ENCODE measurements at regions not wholly inside any gene's neighbourhood (a gene's known extent, or its start where the extent isn't known, plus 50 kb on each side); places are given as distances from the start of the nearest gene placed in this dataset.

DNA sequence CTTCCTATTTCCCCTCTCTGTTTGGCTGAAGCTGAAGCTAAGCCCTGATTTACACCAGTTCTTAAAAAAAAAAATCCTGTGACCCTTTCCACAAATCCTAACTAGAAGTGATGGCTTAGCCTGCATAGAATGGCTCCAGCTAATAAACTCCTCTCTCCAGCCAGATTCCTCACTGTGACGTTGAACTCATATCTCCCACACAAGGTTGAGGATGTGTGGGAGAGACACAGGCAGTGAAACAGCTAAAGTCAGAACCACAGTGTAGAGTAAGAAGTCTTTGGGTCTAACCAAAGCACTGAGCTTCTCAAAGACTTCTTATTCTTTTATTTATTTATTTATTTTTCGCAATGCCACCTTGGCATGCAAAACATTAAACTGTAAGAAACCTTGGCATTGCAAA, 268.3 kb downstream of the SNX13 start:
- ChIA-PET CTCF (interaction anchor here (0.6 to 0.7 kb wide), 2 partner anchors 622 to 811 kb away, joined by 3 to 4 read pairs; no protein-coding TSS in a partner anchor), POLR2A (no interaction called here)
- DNase-seq (ENCODE audit: extremely low spot score): no peak
- no peak for TF ChIP-seq L3MBTL2 (conservative IDR thresholded peaks at IDR 0.05)
- TF ChIP-seq CTBP1 (IDR thresholded peaks at IDR 0.05; ENCODE audit: borderline replicate concordance): no peak
- no peak for TF ChIP-seq ARNT (IDR thresholded peaks at IDR 0.05)
- TF ChIP-seq, protein P1, sequence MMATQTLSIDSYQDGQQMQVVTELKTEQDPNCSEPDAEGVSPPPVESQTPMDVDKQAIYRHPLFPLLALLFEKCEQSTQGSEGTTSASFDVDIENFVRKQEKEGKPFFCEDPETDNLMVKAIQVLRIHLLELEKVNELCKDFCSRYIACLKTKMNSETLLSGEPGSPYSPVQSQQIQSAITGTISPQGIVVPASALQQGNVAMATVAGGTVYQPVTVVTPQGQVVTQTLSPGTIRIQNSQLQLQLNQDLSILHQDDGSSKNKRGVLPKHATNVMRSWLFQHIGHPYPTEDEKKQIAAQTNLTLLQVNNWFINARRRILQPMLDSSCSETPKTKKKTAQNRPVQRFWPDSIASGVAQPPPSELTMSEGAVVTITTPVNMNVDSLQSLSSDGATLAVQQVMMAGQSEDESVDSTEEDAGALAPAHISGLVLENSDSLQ (IDR thresholded peaks at IDR 0.05): no peak
- TF ChIP-seq TARDBP (IDR thresholded peaks at IDR 0.05): no peak
- no peak for TF ChIP-seq LEF1 (IDR thresholded peaks at IDR 0.05; ENCODE audit: borderline replicate concordance)
- no peak for TF ChIP-seq FOXA1 (IDR thresholded peaks at IDR 0.05)
- no peak for TF ChIP-seq HDGF (IDR thresholded peaks at IDR 0.05; ENCODE audit: borderline replicate concordance)
- no peak for TF ChIP-seq FOXM1 (IDR thresholded peaks at IDR 0.05; ENCODE audit: borderline replicate concordance)
- no peak for TF ChIP-seq ZNF384 (IDR thresholded peaks at IDR 0.05)
- TF ChIP-seq SP1 (IDR thresholded peaks at IDR 0.05): no peak
- TF ChIP-seq ELF4 (IDR thresholded peaks at IDR 0.05): no peak

DNA sequence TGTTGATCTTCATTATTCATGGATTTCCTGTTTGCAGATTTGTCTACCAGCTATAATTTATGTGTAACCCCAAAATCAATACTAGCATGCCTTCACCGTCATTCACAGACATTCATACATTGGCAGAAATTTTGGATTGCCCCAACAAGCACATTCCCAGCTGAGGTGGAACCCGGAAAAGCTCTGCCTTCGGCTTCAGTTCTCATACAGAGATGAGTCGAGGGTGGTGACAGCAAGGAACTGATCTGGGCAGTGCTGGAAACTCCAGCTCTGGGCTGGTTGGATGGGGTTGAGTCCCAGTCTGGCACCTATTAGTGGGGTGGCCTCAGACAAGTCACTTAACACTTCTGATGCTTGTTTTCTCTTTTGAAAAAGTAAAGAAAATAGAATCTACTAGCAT, 267.5 kb downstream of the SNX13 start:
- DNase-seq (ENCODE audit: extremely low spot score): no peak
- CTCF ChIA-PET: interaction anchor here (0.6 to 0.7 kb wide), 2 partner anchors 622 to 811 kb away, joined by 3 to 4 read pairs; no protein-coding TSS in a partner anchor
- POLR2A ChIA-PET: no interaction called here
- TF ChIP-seq NFRKB (IDR thresholded peaks at IDR 0.05) (no peak), ZNF384 (IDR thresholded peaks at IDR 0.05) (no peak), CTBP1 (IDR thresholded peaks at IDR 0.05; ENCODE audit: borderline replicate concordance) (no peak), FOXA1 (IDR thresholded peaks at IDR 0.05) (no peak), L3MBTL2 (conservative IDR thresholded peaks at IDR 0.05) (no peak), FOXM1 (IDR thresholded peaks at IDR 0.05; ENCODE audit: borderline replicate concordance) (no peak), BHLHE40 (IDR thresholded peaks at IDR 0.05; ENCODE audit: borderline replicate concordance) (no peak), ELF4 (IDR thresholded peaks at IDR 0.05) (no peak), LEF1 (IDR thresholded peaks at IDR 0.05; ENCODE audit: borderline replicate concordance) (no peak), SUZ12 (IDR thresholded peaks at IDR 0.05) (no peak), ARNT (IDR thresholded peaks at IDR 0.05) (no peak), HDGF (IDR thresholded peaks at IDR 0.05; ENCODE audit: borderline replicate concordance) (no peak), SP1 (IDR thresholded peaks at IDR 0.05) (no peak)
- TF ChIP-seq, protein P1 (IDR thresholded peaks at IDR 0.05): no peak

DNA sequence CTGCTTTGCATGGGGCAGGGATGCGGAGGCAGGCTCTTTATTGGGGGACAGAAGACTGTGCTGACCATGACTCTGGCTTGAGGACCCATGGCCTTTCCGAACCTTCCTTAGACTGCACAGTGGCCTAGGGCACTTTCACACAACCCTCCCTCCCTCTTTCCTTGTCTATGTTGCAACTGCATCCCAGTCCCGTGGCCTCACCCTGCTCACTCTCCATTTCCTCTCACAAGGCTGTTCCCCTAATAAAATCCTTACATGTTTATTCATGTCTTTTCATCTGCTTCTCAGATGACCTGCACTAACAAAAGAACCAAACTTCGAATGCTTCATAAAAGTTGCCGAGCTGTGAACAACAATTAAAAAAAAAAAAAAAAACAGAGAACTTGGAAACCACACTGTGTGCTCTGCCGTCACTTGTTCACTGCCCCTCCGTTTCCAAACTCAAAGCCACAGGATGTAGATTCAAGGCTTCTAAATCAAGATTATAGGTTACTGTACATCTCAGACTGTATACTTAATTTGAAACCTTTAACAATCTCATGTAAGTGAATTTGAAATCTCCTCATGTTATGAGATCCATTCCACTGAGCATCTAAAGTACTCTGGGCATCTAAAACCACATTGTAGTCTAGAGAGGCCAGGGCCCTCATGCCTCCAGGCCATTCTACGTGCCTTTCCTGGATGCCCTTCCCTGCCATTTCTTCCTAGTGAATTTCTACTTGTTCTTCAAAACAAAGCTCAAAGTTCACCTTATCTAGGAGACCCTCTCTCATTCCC, 265.9 kb downstream of the SNX13 start:
- ChIA-PET POLR2A (no interaction called here), CTCF (no interaction called here)
- no peak for TF ChIP-seq FOXA1 (IDR thresholded peaks at IDR 0.05)
- no peak for TF ChIP-seq L3MBTL2 (conservative IDR thresholded peaks at IDR 0.05)
- no peak for TF ChIP-seq CTBP1 (IDR thresholded peaks at IDR 0.05; ENCODE audit: borderline replicate concordance)
- no peak for TF ChIP-seq NFRKB (IDR thresholded peaks at IDR 0.05)
- TF ChIP-seq LEF1 (IDR thresholded peaks at IDR 0.05; ENCODE audit: borderline replicate concordance): no peak
- no peak for TF ChIP-seq ARNT (IDR thresholded peaks at IDR 0.05)
- TF ChIP-seq, protein P1 (IDR thresholded peaks at IDR 0.05): no peak
- TF ChIP-seq FOXM1 (IDR thresholded peaks at IDR 0.05; ENCODE audit: borderline replicate concordance): no peak
- no peak for TF ChIP-seq SP1 (IDR thresholded peaks at IDR 0.05)
- no peak for TF ChIP-seq HDGF (IDR thresholded peaks at IDR 0.05; ENCODE audit: borderline replicate concordance)
- TF ChIP-seq ELF4 (IDR thresholded peaks at IDR 0.05): no peak
- no peak for TF ChIP-seq TARDBP (IDR thresholded peaks at IDR 0.05)
- TF ChIP-seq SUZ12 (IDR thresholded peaks at IDR 0.05): no peak
- no peak for TF ChIP-seq BHLHE40 (IDR thresholded peaks at IDR 0.05; ENCODE audit: borderline replicate concordance)
- no peak for TF ChIP-seq ZNF384 (IDR thresholded peaks at IDR 0.05)
- TF ChIP-seq FOXK2 (IDR thresholded peaks at IDR 0.05): no peak
- DNase-seq (ENCODE audit: extremely low spot score): no peak

DNA sequence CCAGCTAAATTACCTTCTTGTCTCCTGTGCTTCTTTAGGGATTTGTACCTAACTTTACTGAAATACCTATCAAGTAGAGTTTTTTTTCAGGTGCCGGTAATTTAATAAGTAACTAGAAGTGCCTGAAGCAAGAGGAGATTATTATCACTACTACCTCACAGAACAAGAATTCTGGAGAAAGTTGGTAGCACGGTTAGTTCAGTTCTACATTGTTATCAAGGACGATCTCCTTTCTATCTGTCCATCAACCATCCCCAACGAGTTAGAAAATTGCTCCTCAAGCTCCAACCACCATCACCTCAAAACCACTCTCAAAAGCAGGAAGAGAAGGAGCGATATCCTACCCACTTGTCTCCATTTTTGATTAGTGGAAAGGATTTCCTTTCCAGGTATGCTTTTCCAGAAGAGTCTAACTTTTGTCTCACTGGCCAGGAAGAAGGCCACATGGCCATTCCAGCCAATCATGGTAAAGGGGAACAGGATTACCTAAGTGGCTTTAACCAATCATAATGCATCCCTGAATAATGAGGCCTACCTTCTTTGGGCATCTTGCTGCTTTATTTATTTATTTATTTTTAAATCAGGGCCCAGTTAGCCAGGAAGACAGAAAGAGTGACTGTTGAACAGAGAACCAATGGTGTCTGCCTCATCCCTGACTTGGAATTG, 265.2 kb downstream of the SNX13 start:
- CTCF ChIA-PET: no interaction called here
- DNase-seq (ENCODE audit: extremely low spot score): no peak
- TF ChIP-seq ARNT (IDR thresholded peaks at IDR 0.05): no peak
- TF ChIP-seq SP1 (IDR thresholded peaks at IDR 0.05): no peak
- no peak for TF ChIP-seq FOXA1 (IDR thresholded peaks at IDR 0.05)
- no peak for TF ChIP-seq L3MBTL2 (conservative IDR thresholded peaks at IDR 0.05)
- TF ChIP-seq TARDBP (IDR thresholded peaks at IDR 0.05): no peak
- TF ChIP-seq HDGF (IDR thresholded peaks at IDR 0.05; ENCODE audit: borderline replicate concordance): no peak
- TF ChIP-seq FOXK2 (IDR thresholded peaks at IDR 0.05): no peak
- TF ChIP-seq SUZ12 (IDR thresholded peaks at IDR 0.05): no peak
- no peak for TF ChIP-seq BHLHE40 (IDR thresholded peaks at IDR 0.05; ENCODE audit: borderline replicate concordance)
- no peak for TF ChIP-seq LEF1 (IDR thresholded peaks at IDR 0.05; ENCODE audit: borderline replicate concordance)
- POLR2A ChIA-PET: no interaction called here

GRCh38 chr7:17677408-17677807, 262.9 kb downstream of the SNX13 start:
- ChIA-PET CTCF (no interaction called here), POLR2A (no interaction called here)
- TF ChIP-seq FOXA1 (IDR thresholded peaks at IDR 0.05): no peak
- no peak for TF ChIP-seq SP1 (IDR thresholded peaks at IDR 0.05)
- no peak for TF ChIP-seq TARDBP (IDR thresholded peaks at IDR 0.05)
- TF ChIP-seq ARNT (IDR thresholded peaks at IDR 0.05): no peak
- no peak for TF ChIP-seq SUZ12 (IDR thresholded peaks at IDR 0.05)
- TF ChIP-seq, protein P1 (IDR thresholded peaks at IDR 0.05): no peak
- TF ChIP-seq L3MBTL2 (conservative IDR thresholded peaks at IDR 0.05): no peak
- no peak for TF ChIP-seq HDGF (IDR thresholded peaks at IDR 0.05; ENCODE audit: borderline replicate concordance)
- TF ChIP-seq LEF1 (IDR thresholded peaks at IDR 0.05; ENCODE audit: borderline replicate concordance): no peak
- no peak for TF ChIP-seq CTBP1 (IDR thresholded peaks at IDR 0.05; ENCODE audit: borderline replicate concordance)
- no peak for TF ChIP-seq NFRKB (IDR thresholded peaks at IDR 0.05)
- TF ChIP-seq BHLHE40 (IDR thresholded peaks at IDR 0.05; ENCODE audit: borderline replicate concordance): no peak
- no peak for TF ChIP-seq FOXK2 (IDR thresholded peaks at IDR 0.05)
- TF ChIP-seq ELF4 (IDR thresholded peaks at IDR 0.05): no peak
- TF ChIP-seq FOXM1 (IDR thresholded peaks at IDR 0.05; ENCODE audit: borderline replicate concordance): no peak
- DNase-seq (ENCODE audit: extremely low spot score): no peak
